ENCODE measurements at regions not wholly inside any gene's neighbourhood (a gene's known extent, or its start where the extent isn't known, plus 50 kb on each side); places are given as distances from the start of the nearest gene placed in this dataset.
"Not testable (repeated sequence)": the region's sequence is repeated elsewhere in the genome, so short reads cannot be mapped to it uniquely, and the experiment has no call there.

DNA sequence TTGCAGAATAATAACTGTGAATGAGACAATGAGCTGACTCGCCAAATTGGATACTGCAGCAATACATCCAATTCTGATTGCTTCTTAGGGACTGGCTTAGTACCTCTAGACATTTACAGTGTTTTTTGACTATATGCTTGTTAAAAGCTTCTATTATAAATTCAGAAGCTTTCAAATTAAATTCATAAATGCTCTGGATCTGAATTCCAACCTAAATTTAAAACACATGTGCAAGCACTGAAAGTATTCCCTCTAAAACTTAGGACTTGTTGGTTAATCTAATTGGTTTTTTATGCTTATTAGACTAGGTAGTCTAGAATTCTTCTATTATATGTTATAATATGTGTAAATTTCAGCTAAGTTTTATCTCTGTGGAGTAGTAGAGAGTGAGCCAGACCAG lies 306.9 kb downstream of the CPS1 start:
- no peak overlapping the region for H3K4me2 ChIP-seq (ENCODE audit: extremely low read depth, insufficient read depth, low read length)
- H3K9me3 ChIP-seq (ENCODE audit: control insufficient read depth, insufficient read depth, low read depth, low read length): no peaks in the 10 kb centered on the region
- no peak overlapping the region for H2AFZ ChIP-seq (ENCODE audit: low read length)
- H3K4me1 ChIP-seq (ENCODE audit: control insufficient read depth, extremely low read depth, insufficient read depth, low read length): no peaks in the 10 kb centered on the region
- H3K4me3 ChIP-seq (replicated peaks in 1 of 4; ENCODE audit: control extremely low read depth in 1 of 4, insufficient read depth in 1 of 4, low read depth in 3 of 4, low read length in 4 of 4): no peak overlapping the region
- H3K27ac ChIP-seq (ENCODE audit: insufficient read depth, low read length): no peak overlapping the region
- H3K79me2 ChIP-seq (ENCODE audit: control insufficient read depth, insufficient read depth, low read length): no peaks in the 10 kb centered on the region
- DNase-seq (ENCODE audit: low read depth in 2 of 2): no peak
- TF ChIP-seq, protein P1, sequence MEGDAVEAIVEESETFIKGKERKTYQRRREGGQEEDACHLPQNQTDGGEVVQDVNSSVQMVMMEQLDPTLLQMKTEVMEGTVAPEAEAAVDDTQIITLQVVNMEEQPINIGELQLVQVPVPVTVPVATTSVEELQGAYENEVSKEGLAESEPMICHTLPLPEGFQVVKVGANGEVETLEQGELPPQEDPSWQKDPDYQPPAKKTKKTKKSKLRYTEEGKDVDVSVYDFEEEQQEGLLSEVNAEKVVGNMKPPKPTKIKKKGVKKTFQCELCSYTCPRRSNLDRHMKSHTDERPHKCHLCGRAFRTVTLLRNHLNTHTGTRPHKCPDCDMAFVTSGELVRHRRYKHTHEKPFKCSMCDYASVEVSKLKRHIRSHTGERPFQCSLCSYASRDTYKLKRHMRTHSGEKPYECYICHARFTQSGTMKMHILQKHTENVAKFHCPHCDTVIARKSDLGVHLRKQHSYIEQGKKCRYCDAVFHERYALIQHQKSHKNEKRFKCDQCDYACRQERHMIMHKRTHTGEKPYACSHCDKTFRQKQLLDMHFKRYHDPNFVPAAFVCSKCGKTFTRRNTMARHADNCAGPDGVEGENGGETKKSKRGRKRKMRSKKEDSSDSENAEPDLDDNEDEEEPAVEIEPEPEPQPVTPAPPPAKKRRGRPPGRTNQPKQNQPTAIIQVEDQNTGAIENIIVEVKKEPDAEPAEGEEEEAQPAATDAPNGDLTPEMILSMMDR (conservative IDR thresholded peaks at IDR 0.05 in 1 of 2, IDR thresholded peaks at IDR 0.05 in 1 of 2; ENCODE audit: low read depth in 1 of 2, low read length in 2 of 2): no peak
- no peak for TF ChIP-seq EZH2 (IDR thresholded peaks at IDR 0.05; ENCODE audit: low read length, missing control alignments)
- no peaks in the 10 kb centered on the region for H4K20me1 ChIP-seq (ENCODE audit: control insufficient read depth, extremely low read depth, insufficient read depth, low read length)
- no peak overlapping the region for H3K9ac ChIP-seq (ENCODE audit: insufficient read depth, low read length)
- no peaks in the 10 kb centered on the region for H3K27me3 ChIP-seq (ENCODE audit: control insufficient read depth, insufficient read depth, low read length)
- no peaks in the 10 kb centered on the region for H3K36me3 ChIP-seq (ENCODE audit: control insufficient read depth, insufficient read depth, low read length)

DNA sequence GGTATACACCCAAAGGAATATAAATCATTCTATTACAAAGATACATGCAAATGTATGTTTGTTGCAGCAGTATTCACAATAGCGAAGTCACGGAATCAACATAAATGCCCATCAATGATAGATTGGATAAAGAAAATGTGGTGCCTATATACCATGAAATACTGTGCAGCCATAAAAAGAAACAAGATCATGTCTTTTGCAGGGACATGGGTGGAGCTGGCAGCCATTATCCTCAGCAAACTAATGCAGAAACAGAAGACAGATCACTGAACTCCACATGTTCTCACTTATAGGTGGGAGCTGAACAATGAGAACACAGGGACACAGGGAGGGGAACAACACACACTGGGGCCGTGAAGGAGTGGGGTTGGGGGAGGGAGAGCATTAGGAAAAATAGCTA lies 315.2 kb downstream of the CPS1 start:
- H3K9me3 ChIP-seq (ENCODE audit: control insufficient read depth, insufficient read depth, low read depth, low read length); H3K4me1 ChIP-seq (ENCODE audit: control insufficient read depth, extremely low read depth, insufficient read depth, low read length); H3K4me3 ChIP-seq (replicated peaks in 1 of 4; ENCODE audit: control extremely low read depth in 1 of 4, insufficient read depth in 1 of 4, low read depth in 3 of 4, low read length in 4 of 4); H3K27me3 ChIP-seq (ENCODE audit: control insufficient read depth, insufficient read depth, low read length); H3K36me3 ChIP-seq (ENCODE audit: control insufficient read depth, insufficient read depth, low read length); H4K20me1 ChIP-seq (ENCODE audit: control insufficient read depth, extremely low read depth, insufficient read depth, low read length); H3K4me2 ChIP-seq (ENCODE audit: extremely low read depth, insufficient read depth, low read length); H2AFZ ChIP-seq (ENCODE audit: low read length); DNase-seq (ENCODE audit: low read depth in 2 of 2); H3K9ac ChIP-seq (ENCODE audit: insufficient read depth, low read length); H3K79me2 ChIP-seq (ENCODE audit: control insufficient read depth, insufficient read depth, low read length); H3K27ac ChIP-seq (ENCODE audit: insufficient read depth, low read length): not testable (repeated sequence)

DNA sequence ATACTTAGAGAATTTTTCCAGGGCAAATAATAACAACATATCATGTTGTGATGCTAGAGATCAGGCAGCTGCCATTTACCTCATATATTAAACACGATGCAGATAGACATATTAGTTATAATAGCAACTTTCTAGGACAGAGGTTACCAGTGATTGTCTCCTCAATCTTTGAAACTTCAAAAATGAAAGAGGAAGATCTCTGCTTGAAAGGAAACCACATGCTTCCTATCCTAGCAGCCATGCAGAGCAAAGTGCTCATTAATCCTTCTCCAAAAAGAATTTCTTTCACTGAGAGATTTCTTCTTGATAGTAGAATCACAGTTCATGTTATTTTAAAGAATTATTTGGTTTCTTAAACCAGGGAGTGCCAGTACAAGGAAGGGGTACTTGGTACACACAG lies 317.2 kb downstream of the CPS1 start:
- TF ChIP-seq, protein P1 (conservative IDR thresholded peaks at IDR 0.05 in 1 of 2, IDR thresholded peaks at IDR 0.05 in 1 of 2; ENCODE audit: low read depth in 1 of 2, low read length in 2 of 2): no peak
- no peak for TF ChIP-seq EZH2 (IDR thresholded peaks at IDR 0.05; ENCODE audit: low read length, missing control alignments)
- no peaks in the 10 kb centered on the region for H3K4me1 ChIP-seq (ENCODE audit: control insufficient read depth, extremely low read depth, insufficient read depth, low read length)
- H3K36me3 ChIP-seq (ENCODE audit: control insufficient read depth, insufficient read depth, low read length): no peaks in the 10 kb centered on the region
- H3K27ac ChIP-seq (ENCODE audit: insufficient read depth, low read length): no peak overlapping the region
- no peak for DNase-seq (ENCODE audit: low read depth in 2 of 2)
- no peaks in the 10 kb centered on the region for H3K9me3 ChIP-seq (ENCODE audit: control insufficient read depth, insufficient read depth, low read depth, low read length)
- H4K20me1 ChIP-seq (ENCODE audit: control insufficient read depth, extremely low read depth, insufficient read depth, low read length): no peaks in the 10 kb centered on the region
- H3K9ac ChIP-seq (ENCODE audit: insufficient read depth, low read length): no peak overlapping the region
- no peak overlapping the region for H3K4me3 ChIP-seq (replicated peaks in 1 of 4; ENCODE audit: control extremely low read depth in 1 of 4, insufficient read depth in 1 of 4, low read depth in 3 of 4, low read length in 4 of 4)
- no peaks in the 10 kb centered on the region for H3K79me2 ChIP-seq (ENCODE audit: control insufficient read depth, insufficient read depth, low read length)
- H3K27me3 ChIP-seq (ENCODE audit: control insufficient read depth, insufficient read depth, low read length): no peaks in the 10 kb centered on the region
- H2AFZ ChIP-seq (ENCODE audit: low read length): no peak overlapping the region
- no peak overlapping the region for H3K4me2 ChIP-seq (ENCODE audit: extremely low read depth, insufficient read depth, low read length)

DNA sequence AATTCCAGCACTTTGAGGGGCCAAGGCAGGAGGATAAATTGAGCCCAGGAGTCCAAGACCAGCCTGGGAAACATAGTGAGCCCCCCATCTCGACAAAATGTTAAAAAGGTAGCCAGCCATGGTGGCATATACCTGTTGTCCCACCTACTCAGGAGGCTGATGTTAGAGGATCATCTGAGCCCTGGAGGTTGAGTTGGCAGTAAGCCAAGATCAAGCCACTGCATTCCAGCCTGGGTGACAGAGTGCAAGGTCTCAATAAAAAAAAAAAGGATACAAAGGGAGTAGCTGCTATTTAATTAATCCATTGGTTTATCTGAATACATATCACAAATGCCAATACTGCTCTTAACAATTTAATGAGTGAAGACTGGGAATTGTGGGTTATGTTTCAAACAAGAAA lies 327.8 kb downstream of the CPS1 start:
- no peak overlapping the region for H3K27ac ChIP-seq (ENCODE audit: insufficient read depth, low read length)
- no peaks in the 10 kb centered on the region for H3K36me3 ChIP-seq (ENCODE audit: control insufficient read depth, insufficient read depth, low read length)
- no peak overlapping the region for H2AFZ ChIP-seq (ENCODE audit: low read length)
- no peaks in the 10 kb centered on the region for H3K9me3 ChIP-seq (ENCODE audit: control insufficient read depth, insufficient read depth, low read depth, low read length)
- no peak for DNase-seq (ENCODE audit: low read depth in 2 of 2)
- H3K9ac ChIP-seq (ENCODE audit: insufficient read depth, low read length): no peak overlapping the region
- no peaks in the 10 kb centered on the region for H3K79me2 ChIP-seq (ENCODE audit: control insufficient read depth, insufficient read depth, low read length)
- no peak for TF ChIP-seq EZH2 (IDR thresholded peaks at IDR 0.05; ENCODE audit: low read length, missing control alignments)
- TF ChIP-seq, protein P1 (conservative IDR thresholded peaks at IDR 0.05 in 1 of 2, IDR thresholded peaks at IDR 0.05 in 1 of 2; ENCODE audit: low read depth in 1 of 2, low read length in 2 of 2): no peak
- no peaks in the 10 kb centered on the region for H4K20me1 ChIP-seq (ENCODE audit: control insufficient read depth, extremely low read depth, insufficient read depth, low read length)
- no peak overlapping the region for H3K4me3 ChIP-seq (replicated peaks in 1 of 4; ENCODE audit: control extremely low read depth in 1 of 4, insufficient read depth in 1 of 4, low read depth in 3 of 4, low read length in 4 of 4)
- H3K27me3 ChIP-seq (ENCODE audit: control insufficient read depth, insufficient read depth, low read length): no peaks in the 10 kb centered on the region
- H3K4me2 ChIP-seq (ENCODE audit: extremely low read depth, insufficient read depth, low read length): no peak overlapping the region
- H3K4me1 ChIP-seq (ENCODE audit: control insufficient read depth, extremely low read depth, insufficient read depth, low read length): no peaks in the 10 kb centered on the region
